GM19025 (cell line): ENCODE measurements at regions not wholly inside any gene's neighbourhood (a gene's known extent, or its start where the extent isn't known, plus 50 kb on each side); places are given as distances from the start of the nearest gene placed in this dataset.
"Not testable (repeated sequence)": the region's sequence is repeated elsewhere in the genome, so short reads cannot be mapped to it uniquely, and the experiment has no call there.

Experiments
- ATAC-seq: cut with Tn5 transposase; IDR thresholded peaks from one replicate; pipeline ENCODE4 v1.9.1; 2021; ENCODE audit warnings: mild to moderate bottlenecking, low read depth, moderate library complexity; ENCODE audit not compliant: unreplicated experiment

GRCh38 chr2:15816674-15817406, 123.5 kb upstream of the MYCN start:
- ATAC-seq: no peak

DNA sequence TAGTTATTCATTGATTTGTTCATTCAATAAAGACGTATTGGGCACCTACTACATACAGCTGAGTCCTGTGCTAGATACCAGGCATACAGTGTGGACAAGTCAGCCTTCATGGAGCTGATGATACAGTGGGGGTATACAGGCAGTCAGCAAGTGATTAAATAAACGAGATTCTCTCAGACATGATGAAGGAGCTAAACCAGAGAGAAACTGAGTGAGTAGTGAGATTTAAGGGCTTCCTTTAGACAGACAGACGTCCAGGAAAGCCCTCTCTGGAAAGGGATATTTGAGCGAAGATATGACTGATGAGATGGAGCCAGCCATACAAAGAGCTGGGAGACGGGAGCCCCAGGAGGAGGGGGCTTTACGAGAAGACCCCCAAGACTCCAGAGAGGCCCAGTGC, 122.6 kb upstream of the MYCN start:
- no peak for ATAC-seq

DNA sequence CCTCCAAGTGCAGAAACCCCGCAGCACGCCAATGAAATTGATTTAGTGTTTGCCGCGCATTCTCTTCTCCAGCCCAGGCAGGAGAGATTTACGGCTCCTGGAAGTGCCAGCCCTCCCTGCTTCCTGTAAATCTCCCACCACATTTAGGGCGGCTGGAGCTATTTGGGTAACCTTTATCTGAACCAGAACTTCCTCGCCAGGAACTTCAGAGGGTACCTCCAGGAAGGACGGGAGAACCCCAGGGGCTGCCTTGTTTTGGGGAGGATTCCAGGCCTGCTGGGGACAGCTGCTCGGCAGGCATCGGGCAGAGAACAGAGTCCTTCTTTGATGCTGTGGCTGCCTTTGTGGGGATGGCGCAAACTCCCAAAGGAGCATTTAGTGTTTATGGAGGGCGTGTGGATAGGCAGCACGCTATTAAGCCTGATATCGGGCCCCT, 122.0 kb upstream of the MYCN start:
- no peak for ATAC-seq

DNA sequence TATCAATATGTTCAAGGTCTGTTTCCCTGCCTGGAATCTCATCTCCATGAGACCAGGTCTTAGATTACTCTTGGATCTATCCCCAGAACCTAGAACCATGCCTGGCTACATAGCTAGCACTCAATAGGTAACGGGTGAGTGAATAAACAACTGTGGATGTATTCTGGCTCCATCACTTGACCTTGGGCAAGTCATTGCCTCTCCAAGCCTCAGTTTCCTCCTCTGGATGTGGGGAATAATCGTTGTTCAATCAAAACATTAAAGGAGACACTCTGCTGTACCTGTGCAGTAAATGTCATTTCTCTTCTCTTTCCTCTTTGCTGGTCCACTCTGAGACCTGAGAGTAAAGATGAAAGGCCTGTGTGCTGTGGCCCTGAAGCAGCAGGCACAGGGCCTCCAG, 121.5 kb upstream of the MYCN start:
- ATAC-seq: no peak

DNA sequence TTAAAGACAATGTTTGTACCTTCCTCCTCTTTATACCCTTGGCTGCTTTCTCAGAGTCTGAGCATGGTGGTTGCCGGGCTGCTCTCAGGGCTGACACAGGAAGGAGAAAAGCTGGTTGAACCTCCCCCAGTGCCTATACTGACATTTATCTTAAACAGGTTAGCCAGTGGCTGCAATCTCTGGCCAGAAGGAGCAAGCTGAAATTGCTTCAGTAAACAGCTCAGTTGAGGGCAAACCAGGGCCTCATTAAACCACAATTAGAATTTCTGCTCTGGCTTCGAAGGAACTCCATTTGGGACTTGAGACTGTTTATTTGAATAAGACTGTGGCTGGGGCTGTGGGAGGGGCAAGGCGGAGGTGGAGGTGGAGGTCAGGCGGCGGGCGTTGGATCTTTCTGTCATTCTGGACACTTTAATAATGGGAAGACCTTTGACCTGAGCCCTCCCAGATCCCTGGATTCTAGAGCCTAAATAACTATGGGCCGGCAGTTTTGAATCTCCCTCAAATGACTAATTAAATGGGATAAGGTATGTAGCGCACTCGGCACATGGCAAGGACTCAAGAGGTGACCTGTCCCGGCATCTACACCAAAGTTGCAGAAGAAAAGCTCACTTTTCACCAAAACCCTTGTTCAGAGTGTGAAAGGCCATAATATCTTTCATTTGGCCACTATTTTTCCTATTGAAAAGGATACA, 120.6 kb upstream of the MYCN start:
- ATAC-seq: no peak

DNA sequence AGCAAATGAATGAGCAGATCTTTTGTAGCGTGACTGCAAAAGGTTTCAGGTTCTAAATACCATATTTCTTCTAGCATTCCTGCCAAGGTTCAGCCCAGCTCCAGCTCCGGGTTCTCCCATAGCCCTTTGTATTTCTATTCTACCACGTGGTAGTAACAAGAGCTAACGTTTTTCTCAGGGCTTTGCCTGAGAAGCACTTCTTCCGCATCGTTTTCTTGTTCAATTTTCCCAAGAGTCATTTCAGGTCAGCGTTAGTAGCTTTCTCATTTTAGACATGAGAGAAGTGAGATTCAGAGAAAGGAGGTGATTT, 120.1 kb upstream of the MYCN start:
- ATAC-seq: no peak

GRCh38 chr2:15820927-15821326, 119.4 kb upstream of the MYCN start:
- no peak for ATAC-seq

GRCh38 chr2:15822151-15823044, 118.0 kb upstream of the MYCN start:
- ATAC-seq: no peak

DNA sequence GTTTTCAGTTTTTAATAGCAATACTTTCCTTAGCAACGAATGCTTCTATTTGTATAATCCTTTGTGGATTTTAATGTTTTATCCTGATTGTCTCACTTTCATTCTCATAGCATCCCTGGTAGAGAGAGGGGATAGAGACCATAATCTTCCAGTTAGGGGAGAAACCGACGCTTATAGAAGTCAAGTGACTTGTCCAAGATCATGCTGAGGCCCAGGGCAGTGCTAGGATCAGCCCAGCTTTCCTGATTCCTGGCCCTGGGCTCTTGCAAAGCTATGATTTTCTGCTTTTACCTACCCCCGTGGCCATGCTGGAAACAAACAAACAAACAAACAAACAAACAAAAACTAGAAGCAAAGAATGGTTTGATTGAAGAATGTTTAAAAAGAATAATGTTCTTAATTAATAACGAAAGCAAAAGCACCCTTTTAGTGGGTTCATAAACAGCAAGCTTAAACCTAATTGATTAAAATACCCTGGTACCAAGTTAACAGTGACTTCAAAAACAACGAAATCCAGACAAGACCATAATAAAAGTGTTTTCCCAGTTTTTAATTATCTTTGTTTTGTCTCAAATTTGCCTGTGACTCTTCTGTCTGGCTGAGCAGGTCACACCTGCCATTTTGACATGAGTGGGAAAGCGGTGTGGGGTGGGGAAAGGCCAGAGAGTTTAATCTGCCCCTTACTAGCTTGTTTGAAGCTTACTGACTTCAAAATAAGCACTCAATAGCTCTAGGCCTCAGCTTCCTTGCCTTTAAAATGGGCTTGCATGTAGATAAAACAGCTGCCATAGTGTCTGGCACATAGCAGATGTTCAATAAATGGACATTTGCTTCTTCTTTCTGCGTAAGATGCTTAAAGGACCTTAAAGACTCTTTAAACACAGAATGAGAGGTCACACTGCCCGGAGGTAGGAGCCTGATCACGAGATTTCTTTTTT, 116.6 kb upstream of the MYCN start:
- no peak for ATAC-seq

- ATAC-seq: not testable (repeated sequence)
Observed at GRCh38 chr2:15824467-15824866, 115.9 kb upstream of the MYCN start.

DNA sequence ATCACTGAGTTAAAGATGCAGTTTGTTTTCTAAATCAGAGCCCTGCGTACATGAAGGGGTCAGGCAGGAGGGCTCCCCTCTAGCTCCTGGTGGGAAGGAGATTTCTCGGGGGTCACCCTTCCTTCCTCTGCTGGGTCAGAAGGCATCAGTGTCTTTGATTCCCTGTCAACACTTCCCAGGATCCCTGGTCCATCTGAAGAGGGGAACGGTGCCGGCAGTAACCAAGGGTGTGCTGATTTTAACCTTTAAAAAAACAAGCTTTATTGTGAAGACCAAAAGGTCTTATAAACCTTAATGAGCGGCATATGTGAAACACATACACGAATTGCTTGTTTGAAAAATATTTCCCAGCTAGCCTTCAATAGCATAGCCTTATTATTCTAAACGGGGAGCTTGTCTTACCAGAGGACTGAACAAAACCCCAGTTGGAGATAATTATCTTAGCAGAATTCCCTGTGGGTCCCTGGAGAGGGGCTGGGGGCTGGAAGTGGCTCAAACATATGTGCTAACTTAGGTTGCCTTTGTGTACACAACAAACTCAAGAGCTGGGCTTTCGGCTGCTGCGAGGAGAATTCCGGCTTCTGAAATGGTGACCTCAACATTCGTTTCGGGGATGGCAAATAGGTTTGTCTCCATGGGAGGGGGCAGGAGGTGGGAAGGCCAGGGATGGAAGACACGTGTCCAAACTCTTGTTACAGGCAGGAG, 114.9 kb upstream of the MYCN start:
- ATAC-seq: no peak

DNA sequence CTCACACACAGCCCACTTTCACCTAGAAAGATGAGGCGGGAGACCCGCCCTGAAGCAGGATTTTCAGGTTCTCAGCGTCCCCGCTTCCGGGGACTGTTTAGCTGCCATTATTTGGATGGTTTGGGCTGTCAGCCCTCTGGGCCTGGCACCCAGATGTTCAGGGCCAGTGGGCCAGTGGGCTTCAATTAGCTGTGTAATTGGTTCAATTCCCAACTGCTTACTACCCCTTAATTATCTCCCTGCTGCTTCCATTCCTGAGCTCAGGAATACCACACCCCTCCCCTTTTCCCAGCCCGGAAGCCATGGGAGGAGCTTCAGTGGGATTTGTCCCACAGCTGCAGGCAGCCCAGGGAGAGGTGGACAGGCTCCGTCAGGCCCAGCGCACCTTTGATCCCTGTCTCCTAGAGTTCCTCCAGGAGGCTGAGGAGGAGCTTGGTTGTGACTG, 114.1 kb upstream of the MYCN start:
- no peak for ATAC-seq

GRCh38 chr2:15827001-15827400, 113.3 kb upstream of the MYCN start:
- ATAC-seq: no peak

DNA sequence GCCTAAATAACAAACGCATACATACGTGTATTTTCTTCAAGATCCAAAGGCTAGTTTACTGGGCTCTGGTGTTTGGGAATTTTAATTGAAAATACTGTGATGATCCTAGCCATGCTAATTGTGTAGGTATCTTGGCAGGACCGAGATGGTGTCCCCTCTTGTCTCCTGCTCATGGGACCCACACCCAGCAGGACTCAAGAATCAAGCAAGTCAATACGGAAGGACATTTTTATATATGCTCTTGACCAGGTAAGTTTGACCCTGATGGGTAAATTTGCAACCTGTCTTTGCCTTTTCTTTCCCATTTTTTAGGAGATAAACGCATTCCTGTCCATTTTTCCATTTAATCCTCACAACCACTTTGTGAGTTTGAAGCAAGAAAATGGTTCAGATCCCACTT, 111.8 kb upstream of the MYCN start:
- no peak for ATAC-seq

- no peak for ATAC-seq
Observed at GRCh38 chr2:15829091-15829801, 111.1 kb upstream of the MYCN start.

DNA sequence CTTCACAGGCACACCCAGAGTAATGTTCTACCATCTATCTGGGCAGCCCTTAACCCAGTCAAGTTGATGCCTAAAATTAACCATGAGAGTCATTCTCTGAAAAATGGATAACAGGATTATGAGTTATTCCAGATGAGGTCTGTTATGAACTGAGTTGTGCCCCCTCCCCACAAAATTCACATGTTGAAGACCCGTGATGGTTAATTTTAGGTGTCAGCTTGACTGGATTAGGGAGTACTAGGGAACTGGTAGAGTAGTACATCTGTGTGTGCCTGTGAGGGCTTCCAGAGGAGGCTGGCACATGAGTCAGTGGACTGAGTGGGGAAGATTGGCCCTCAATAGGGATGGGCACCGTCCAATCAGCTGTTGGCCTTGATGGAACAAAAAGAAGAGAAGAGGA, 110.4 kb upstream of the MYCN start:
- no peak for ATAC-seq

GRCh38 chr2:15830937-15831549, 109.3 kb upstream of the MYCN start:
- ATAC-seq: no peak

GRCh38 chr2:15832030-15832709, 108.2 kb upstream of the MYCN start:
- ATAC-seq: no peak
